HG02678 (cell line): ENCODE measurements at regions not wholly inside any gene's neighbourhood (a gene's known extent, or its start where the extent isn't known, plus 50 kb on each side); places are given as distances from the start of the nearest gene placed in this dataset.

Source experiments
- ATAC-seq: cut with Tn5 transposase; IDR thresholded peaks from one replicate; pipeline ENCODE4 v1.9.1; 2021; ENCODE audit warnings: mild to moderate bottlenecking, moderate library complexity; ENCODE audit not compliant: unreplicated experiment

DNA sequence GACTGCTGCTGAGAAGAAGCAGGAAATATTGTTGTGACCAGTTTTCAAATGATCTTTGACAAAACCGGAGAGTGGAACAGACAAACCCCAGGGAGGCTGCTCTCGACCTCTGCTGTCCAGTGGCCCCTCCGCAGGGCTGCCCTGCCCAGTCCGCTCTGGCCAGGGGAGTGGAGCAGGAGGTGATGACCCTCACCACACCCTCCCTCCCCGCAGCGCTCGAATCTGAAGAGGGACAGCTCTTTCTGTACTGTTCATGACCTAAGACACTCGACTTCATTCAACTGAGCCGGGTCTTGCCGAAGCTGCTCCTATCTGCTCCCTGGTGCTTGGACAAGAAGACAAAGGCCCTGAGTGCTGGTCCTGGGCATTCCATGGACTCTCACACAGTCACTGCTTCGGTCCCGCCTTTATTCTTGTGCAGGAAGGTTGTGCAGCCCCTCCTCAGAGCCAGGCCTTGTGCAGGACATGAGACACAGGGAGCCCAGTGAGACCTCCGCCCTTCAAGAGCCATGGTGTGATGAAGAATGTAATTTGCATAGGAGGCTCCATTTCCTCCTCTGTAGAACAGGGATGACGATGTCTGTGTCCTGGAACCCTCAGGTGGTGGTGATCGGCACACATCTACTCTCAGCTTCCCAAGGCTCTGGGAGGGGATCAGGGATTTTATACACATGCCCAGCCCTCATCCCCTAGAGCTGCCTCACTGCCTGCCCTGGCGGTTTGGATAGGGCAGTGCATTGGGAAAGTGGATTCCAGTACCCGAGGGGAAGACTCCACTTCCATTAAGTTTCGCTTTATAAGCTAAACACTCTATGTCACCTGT is 97.1 kb upstream of the PRR20G start:
- no peak for ATAC-seq

DNA sequence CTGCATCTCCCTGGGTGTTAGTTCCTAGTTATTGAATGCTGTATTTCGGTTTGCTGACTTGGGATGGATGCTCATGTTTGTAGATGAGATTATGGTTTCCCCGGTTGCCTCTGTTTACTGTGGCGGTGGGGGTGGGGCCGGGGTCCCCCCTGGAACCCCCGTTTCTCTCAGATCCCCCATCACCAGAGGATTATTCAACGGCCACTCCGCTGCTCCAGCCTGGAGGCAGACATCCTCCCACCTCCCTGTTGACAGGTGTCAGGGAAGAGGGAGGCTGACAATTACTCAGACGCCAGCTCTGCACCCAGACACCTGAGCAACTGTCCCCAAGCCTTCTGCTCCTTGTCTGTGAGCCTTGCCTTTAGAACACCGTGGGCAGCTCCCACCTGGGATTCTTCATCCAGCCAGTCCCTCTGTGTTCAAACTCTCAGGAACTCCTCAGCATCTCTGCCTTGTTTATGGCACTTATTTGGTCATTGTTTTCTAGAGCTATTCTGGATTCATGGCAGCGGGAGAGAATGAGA is 95.9 kb upstream of the PRR20G start:
- ATAC-seq: no peak

DNA sequence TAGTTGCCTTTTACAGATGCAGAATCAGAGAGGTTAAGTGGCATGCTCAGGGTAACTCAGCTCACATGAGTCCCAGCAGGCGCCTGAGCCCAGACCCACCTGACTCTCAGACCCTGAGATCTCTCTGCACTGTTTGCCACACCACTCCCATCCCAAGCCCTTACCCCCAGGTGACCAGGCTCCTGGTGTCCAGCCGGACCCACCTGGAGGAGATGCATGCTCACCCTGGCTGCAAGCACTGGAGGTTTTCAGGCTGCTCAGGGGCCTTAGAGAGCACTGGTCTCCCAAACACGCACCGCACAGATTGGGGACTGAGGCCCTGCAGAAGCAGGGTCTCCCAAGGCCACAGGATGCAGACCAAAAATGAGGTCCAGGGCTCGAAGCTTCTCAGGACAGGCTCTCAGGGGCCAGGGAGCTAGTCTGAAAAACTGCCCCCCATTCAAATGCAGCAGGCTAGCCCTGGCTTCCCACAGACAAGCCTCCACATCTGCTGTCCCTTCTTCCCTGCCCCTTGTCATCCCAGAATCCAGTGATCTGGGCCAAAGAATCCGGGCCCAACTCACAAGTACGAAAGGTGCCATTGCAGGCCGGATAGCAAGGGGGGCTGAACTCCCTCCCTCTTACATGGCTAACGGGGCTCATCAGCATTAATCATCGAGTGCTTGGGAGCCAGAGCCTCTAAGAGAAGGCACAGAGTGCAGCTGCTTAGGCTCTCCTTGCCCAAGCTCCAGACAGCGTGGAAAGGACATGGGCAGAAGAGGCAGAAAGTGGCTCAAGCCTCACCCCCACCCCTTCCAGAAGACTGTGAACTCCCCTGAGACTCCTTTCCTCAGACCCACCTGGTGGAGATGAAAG is 90.2 kb upstream of the PRR20G start:
- no peak for ATAC-seq

DNA sequence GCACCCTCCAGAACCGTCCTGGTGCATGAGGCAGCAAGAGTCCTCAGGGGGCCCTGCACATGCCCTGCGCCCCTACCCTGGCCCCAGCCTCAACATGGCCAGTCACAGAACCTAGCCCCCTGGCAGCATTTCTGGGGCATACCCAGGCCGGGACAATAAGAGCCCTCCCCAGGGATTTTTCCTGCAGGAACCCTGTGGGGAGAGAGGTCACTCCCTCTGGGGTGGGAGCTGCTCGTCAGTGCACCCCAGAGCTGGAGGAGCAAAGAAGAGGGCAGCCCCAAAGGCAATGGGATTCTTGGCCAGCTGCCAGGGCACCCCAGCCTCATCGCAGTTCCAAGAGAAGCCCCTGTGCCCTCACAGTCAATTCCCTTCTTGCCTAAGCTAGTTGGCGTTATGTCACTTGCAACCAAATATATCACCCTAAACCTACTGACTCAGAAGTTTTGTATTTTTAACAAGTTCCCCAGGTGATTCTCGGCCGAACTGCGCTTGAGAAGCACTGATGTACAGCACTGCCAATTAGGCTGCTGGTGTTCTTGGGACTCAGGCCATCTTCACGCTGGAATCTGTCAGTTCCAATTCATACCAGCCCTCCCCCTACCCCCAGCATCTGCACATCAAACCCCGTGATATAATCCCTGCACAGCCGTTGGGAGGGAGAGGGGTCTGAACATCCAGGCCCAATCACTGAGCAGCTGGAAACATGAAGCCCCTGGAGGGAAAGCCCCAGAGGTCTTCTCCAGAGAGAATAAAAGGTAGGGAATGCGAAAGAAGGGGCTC is 87.5 kb upstream of the PRR20G start:
- no peak for ATAC-seq

DNA sequence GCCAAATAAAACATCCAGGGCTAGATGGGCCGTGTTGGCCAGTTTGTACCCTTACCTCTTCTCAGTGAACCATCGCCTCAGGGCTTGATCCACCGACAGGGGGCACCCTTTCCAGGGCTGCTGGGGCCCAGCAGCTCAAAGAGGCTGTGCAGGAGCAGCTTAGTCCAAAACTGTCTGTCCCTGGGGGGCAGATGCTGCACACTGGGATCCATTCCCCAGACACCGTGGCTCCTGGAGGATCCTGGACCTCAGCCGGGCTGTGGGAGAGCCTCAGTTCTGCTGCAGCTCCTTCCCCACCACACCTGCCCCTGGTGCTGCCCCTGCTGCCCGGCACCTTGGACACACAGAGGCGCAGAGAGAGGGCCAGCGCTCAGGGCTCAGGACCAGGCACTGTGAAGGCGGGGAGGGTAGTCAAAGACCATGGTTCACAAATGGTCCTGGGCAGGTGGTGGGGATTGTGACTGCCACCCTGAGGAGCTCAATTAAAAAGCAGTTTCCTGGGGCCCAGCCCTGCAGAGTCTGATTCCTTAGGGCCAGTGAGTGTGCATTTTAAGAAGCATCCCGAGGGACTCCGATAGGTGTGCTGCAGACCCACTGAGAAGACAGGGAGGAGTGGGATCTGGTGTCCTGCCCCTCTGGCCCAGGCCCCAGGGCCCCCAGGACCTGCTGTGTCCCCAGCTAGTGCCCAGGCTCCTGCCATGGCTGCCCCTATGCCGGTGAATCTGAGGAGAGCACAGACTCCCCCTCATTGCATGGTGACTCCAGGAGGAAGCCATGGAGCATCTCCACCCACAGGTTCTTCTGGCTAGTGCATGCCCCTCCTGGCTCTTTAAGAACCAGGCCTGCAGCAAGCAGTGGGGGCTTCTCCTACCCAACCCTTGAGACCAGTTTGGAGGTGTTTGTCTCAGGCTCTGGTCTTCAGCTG is 86.5 kb upstream of the PRR20G start:
- no peak for ATAC-seq

DNA sequence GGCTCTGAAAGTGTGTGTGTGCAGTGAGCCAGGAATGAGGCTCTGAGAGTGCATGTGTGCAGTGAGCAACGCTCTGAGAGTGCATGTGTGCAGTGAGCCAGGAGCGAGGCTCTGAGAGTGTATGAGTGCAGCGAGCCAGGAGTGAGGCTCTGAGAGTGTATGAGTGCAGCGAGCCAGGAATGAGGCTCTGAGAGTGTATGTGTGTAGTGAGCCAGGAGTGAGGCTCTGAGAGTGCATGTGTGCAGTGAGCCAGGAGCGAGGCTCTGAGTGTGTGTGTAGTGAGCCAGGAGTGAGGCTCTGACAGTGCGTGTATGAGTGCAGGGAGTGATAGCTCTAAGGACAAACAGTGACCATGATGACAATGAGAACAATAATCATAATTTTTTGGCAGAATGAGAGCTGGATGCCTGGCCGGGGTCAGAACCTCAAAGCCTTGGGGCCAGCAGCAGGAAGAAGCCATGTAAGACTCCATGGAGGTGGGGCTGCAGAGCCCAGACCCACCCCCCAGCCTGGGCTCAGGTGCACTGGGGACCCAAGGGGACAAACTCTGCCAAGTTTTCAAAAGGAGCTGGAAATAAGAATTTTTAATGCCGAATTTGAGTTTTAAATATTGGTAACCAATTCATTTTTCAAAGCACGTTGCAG is 85.7 kb upstream of the PRR20G start:
- no peak for ATAC-seq

DNA sequence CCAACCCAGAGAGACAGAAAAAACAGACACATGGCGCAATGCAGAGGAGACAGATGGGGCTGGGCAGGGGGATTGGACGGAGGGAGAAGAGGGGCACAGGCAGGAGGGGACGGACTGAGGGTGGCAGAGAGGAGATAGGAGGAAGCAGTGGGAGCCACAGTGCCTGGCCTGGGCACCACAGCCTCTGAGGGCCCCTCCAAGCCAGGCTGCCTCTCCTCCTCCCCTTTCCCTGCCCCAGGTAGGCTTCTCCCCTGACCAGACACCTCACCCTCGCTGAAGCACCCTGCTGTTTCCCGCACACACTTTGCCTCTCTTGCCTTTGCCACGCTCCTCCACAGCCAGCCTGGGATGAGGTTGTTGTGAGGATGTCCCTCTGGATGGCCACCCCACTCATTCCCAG is 84.0 kb upstream of the PRR20G start:
- no peak for ATAC-seq

DNA sequence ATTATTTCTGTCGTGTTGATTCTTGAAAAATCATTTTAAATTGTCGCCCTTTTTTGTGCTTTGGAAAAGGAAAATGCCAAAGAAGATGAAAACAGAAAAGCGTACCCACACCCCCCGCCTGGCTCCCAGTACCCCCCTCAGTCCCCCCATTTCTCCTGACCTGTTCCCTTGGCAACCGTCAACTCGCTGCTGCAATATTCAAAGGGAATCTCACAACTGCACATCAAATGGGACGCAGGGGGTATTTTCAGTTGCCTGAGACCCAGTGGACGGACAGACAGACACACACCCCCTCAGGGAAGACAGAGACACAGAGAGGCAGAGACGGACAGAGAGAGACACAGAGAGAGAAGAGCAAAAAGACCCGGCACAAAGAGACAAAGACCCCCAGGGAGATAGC is 83.5 kb upstream of the PRR20G start:
- ATAC-seq: no peak

DNA sequence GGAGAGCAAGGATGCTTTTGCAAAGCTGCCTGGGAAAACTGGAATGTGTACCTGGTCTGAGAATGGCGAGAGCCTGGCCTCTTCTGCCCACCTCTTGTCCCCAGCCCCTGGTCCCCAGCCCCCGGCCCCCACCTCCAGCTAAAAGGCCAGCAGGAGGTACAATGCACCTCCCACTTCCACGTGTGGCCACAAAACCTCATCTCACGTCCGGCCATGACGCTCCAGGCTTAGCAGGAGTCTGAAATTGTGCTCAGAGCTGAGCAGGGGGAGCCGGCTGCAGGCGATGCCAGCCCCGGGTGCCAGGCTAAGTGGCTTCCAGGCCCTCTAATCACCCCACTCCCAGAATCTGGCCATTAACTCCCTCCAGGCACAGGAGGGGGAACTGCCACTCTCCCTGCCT is 83.1 kb upstream of the PRR20G start:
- ATAC-seq: no peak

DNA sequence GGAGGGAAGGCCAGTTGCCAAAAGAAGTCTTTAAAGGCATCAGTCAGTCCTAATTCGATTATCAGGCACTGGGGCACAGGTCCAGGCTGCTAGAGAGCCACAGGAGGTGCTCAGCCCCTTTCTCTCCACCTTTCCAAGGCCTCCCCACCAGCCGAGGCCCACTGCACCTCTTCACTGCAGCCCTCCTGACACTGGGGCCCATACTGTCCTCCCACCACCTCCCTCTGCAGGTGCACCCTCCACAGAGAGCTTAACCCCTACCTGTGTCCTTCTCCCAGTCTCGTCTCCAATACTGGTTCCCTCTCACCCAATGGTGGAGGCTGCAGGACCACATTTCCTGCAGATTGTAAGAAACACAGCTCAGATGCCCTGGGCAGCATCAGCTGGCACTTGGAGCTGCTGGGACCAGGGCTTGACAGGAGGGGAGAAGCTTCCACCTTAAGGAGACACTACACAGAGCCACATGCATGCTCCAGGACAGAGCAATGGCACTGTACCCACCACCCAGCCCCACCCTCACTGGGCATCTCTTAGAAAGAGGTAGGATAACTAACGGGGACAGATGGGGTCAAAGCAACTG is 81.6 kb upstream of the PRR20G start:
- ATAC-seq: no peak

DNA sequence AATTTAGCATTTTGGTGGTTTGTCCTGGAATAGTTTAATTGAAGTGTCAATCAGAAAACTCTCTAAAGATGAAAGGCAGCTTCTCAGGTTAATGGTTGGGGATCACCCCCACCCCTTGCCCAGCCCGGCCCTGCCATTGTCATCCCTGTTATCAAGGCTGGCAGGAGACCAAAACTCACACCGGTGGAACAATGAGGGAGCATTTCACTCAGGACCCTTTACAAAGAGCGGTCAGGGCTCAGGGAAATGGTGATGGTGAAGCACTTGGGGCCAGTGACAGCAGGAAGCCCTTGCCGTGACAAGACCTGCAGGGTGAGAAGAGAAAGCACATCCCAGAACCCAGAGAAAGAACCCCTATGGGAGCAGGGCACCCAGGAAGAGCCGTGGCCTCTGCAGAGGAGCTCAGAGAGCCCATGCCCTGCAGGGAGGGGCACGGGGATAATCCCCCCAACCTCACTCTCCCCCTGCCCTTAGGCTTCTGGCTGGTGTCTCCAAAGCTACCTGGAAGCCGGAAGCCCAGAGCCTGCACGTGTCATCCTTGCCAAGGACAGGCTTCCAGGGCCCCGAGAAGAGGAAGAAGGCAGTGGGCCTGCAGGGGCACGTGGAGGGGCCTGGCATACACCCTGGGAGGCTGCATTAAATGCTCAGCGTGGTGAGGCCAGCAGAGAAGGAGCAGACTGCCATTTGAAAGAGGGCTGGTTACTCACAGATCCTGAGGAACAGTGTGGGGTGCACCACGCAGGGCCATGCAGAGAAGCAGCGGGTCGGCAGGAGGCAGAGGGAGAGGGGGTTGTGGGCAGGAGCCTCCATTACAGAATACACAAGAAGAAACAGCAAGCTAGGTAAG is 80.6 kb upstream of the PRR20G start:
- no peak for ATAC-seq

DNA sequence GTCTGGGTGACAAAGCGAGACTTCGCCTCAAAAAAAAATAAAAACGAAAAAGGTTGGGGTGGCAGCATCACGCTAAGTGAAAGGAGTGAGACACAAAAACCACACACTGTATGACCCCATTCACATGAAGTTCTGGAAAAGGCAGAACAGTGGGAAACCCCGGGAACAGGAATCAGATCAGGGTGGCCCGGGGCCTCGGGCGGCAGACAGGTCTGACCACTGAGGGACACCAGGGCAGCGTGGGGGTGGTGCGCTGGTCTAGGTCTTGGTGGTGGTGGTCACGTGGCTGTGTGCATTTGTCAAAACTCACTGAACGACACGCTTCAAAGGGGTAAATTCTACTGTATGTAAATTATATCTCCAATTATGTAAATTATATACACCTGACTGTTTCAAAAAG is 79.7 kb upstream of the PRR20G start:
- no peak for ATAC-seq

DNA sequence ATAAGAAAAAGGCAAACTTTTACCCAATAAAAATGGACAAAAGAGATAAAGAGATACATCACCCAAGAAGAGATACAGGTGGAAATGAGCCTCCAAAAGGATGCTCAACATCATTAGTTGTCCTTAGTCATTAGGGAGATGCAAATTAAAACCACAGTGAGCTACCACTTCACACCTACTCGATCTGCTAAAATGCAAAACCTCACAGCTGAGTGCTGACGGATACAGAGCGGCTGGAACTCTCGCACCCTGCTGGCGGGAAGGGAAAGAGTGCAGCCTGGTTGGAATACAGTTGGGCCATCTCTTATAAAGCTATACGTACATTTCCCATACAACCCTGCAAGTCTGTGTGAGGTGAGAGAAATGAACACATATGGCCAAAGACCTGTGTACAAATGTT is 78.5 kb upstream of the PRR20G start:
- no peak for ATAC-seq

DNA sequence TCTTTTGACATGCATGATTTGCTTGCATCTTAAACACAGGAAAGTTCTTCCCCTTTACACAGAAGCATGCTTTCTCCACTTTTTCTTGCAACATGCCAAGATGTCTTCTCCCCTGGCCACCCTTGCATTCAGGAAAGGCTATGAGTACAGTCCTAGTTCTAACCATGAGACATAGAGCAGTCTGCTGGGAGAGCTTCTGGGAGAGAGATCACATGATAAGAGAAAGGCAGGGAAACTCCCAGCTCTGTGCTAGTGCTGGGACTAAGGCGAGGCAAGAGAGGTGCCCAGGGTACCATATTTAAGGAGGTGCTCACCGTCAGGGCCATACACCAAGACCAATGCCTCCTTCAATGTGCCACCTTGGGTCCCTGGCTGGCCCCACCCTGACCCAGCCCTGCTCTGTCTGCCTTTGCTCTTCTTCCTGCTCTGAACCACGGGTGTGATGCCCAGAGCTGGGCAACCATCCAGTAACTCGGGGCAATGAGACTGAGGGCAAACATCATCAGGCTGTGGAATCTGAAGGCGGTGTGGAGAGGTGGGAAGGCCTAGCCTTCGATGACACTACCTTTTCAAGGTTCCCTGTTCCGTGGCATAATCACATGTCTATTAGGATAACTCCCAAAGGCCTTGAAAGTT is 77.4 kb upstream of the PRR20G start:
- ATAC-seq: no peak

DNA sequence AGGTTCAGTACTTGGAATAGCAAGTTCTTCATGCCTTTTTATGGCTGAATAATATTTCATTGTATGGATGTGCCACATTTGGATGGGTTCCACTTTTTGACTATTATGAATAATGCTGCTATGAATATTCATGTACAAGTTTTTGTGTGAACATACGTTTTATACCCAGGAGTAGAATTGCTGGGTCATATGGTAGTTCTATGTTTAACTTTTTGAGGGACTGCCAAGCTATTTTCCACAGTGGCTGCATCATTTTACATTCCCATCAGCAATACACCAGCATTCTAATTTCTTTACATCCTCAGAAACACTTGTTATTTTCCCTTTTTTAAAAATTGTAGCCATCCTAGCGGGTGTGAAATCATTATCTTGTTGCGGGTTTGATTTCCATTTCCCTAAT is 76.0 kb upstream of the PRR20G start:
- ATAC-seq: no peak

DNA sequence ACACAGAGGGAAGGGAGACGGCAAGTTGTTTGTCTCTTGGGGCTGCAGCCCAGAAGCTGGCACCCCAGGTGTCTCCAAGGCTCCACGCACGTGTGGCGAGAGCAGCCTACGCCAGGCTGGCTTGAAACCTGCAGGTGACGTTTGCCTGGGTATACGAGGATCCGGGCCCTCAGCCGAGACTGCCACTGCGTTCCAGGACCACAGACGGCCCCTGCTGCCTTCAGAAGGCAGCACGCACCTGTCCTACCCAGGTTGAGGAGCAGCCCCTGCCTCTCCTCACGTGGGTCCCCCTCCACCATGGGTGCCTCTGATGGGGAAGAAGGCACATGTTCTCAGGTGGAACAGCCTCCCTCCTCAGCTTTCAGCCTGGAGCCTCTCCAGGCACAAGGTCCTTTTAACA is 75.3 kb upstream of the PRR20G start:
- no peak for ATAC-seq

DNA sequence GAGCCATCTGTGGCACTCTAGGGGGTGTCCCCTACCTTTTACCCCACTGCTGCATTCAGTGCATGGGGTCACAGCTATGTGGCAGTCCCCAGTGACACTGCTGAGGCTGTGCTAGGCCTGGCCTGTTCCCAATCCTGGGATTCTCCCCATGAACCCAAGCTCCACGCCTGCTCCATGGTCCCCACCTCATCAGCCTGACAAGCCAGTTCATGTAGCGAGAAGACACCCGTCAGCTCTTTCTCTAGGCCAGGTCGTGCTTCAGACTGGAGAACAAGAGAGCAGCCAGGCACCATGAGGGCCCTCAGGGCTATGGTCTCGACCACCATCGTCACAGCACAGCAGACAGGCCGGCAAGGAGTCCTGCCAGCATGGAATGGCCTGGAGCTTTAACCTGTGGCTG is 72.8 kb upstream of the PRR20G start:
- no peak for ATAC-seq

DNA sequence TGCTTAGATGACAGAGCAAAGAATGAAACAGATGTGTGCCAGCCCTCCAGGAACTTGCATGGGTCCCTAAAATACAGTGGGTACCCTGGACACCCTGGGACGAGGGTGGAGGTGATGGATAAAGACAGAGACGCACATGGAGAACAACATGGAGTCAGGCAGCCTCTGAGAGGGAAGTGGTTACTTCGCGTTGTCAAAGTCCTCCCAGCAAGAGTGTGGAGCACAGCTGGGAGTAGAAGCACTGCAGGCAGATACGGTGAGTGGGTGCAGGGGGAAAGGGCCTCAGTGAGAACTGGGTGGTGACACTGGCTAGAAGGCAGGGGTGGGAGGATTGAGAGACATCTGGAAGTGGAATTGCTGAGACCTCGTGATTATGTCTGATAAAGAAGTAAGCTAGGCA is 70.8 kb upstream of the PRR20G start:
- no peak for ATAC-seq
